Trophoblast cell (in vitro differentiated cells and primary cell): ENCODE measurements at regions not wholly inside any gene's neighbourhood (a gene's known extent, or its start where the extent isn't known, plus 50 kb on each side); places are given as distances from the start of the nearest gene placed in this dataset.

Experiments
- DNase-seq, 2 donors: peaks; one replicate each; pipeline ENCODE4 v3.0.0-alpha.2; 2016
- H2AFZ ChIP-seq: 2 replicates; pipeline ENCODE4 v1.6.1; 2013; ENCODE audit warnings: low read length, moderate library complexity, mild to moderate bottlenecking; ENCODE audit not compliant: insufficient read depth, poor library complexity
- H2AK5ac ChIP-seq: 2 replicates; pipeline ENCODE4 v1.6.1; 2013; ENCODE audit warnings: mild to moderate bottlenecking, low read length
- H2BK120ac ChIP-seq: 2 replicates; pipeline ENCODE4 v1.6.1; 2013; ENCODE audit warnings: low read length, mild to moderate bottlenecking, moderate library complexity; ENCODE audit not compliant: insufficient read depth, poor library complexity
- H2BK12ac ChIP-seq: 2 replicates; pipeline ENCODE4 v1.6.1; 2013; ENCODE audit warnings: mild to moderate bottlenecking, low read length, moderate library complexity
- H2BK5ac ChIP-seq: 2 replicates; pipeline ENCODE4 v1.6.1; 2013; ENCODE audit warnings: low read length, low read depth, moderate library complexity, mild to moderate bottlenecking; ENCODE audit not compliant: poor library complexity
- H3K14ac ChIP-seq: 2 replicates; pipeline ENCODE4 v1.6.1; 2013; ENCODE audit warnings: mild to moderate bottlenecking, low read length
- H3K18ac ChIP-seq: 2 replicates; pipeline ENCODE4 v1.6.1; 2013; ENCODE audit warnings: mild to moderate bottlenecking, low read length
- H3K23ac ChIP-seq: 2 replicates; pipeline ENCODE4 v1.6.1; 2013; ENCODE audit warnings: low read length
- H3K27ac ChIP-seq: 2 replicates; pipeline ENCODE4 v1.5.1; 2013; ENCODE audit warnings: low read depth, mild to moderate bottlenecking, inconsistent platforms, low read length, moderate library complexity
- H3K27me3 ChIP-seq: 2 replicates; pipeline ENCODE4 v1.6.1; 2013; ENCODE audit warnings: inconsistent platforms, mild to moderate bottlenecking, low read length, moderate library complexity; ENCODE audit not compliant: insufficient read depth
- H3K36me3 ChIP-seq, 2 experiments: 1 replicate in 1 of 2; 2 replicates in 1 of 2; pipeline ENCODE4 v1.6.1; 2013; ENCODE audit warnings: low read length in 2 of 2, mild to moderate bottlenecking in 2 of 2, moderate library complexity in 1 of 2; ENCODE audit not compliant: insufficient read depth in 2 of 2, control insufficient read depth in 1 of 2
- H3K4ac ChIP-seq: 2 replicates; pipeline ENCODE4 v1.6.1; 2013; ENCODE audit warnings: low read depth, mild to moderate bottlenecking, low read length, moderate library complexity
- H3K4me1 ChIP-seq, 2 experiments: 1 replicate in 1 of 2; 2 replicates in 1 of 2; pipeline ENCODE4 v1.6.1; 2013; ENCODE audit warnings: low read length in 2 of 2, mild to moderate bottlenecking in 2 of 2, moderate library complexity in 1 of 2; ENCODE audit not compliant: insufficient read depth in 2 of 2, control insufficient read depth in 1 of 2
- H3K4me2 ChIP-seq: 2 replicates; pipeline ENCODE4 v1.6.1; 2013; ENCODE audit warnings: inconsistent platforms, mild to moderate bottlenecking, low read length, moderate library complexity
- H3K4me3 ChIP-seq: 2 replicates; pipeline ENCODE4 v1.5.1; 2013; ENCODE audit warnings: mild to moderate bottlenecking, low read depth, low read length, inconsistent platforms
- H3K79me1 ChIP-seq: one replicate; pipeline ENCODE4 v1.6.1; 2013; ENCODE audit warnings: low read length
- H3K79me2 ChIP-seq: 2 replicates; pipeline ENCODE4 v1.6.1; 2013; ENCODE audit warnings: low read length, mild to moderate bottlenecking; ENCODE audit not compliant: control insufficient read depth, insufficient read depth, poor library complexity
- H3K9ac ChIP-seq: 2 replicates; pipeline ENCODE4 v1.6.1; 2013; ENCODE audit warnings: mild to moderate bottlenecking, low read length
- H3K9me3 ChIP-seq: 2 replicates; pipeline ENCODE4 v1.6.1; 2013; ENCODE audit warnings: low read depth, mild to moderate bottlenecking, control low read depth, inconsistent platforms, low read length; ENCODE audit not compliant: insufficient read depth
- H4K12ac ChIP-seq: 2 replicates; pipeline ENCODE4 v1.6.1; 2013; ENCODE audit warnings: low read depth, mild to moderate bottlenecking, low read length, moderate library complexity
- H4K8ac ChIP-seq: 2 replicates; pipeline ENCODE4 v1.6.1; 2013; ENCODE audit warnings: low read depth, mild to moderate bottlenecking, low read length, moderate library complexity
- H4K91ac ChIP-seq: one replicate; pipeline ENCODE4 v1.6.1; 2013; ENCODE audit warnings: low read depth, mild to moderate bottlenecking, low read length, moderate library complexity
- WGBS: extraction: QIAGEN DNeasy Blood & Tissue Kit; methylation state at CpG from one replicate; pipeline ENCODE4 v1.1.7; 2013; ENCODE audit warnings: missing lambda C conversion rate; ENCODE audit not compliant: insufficient read length, insufficient coverage; ENCODE audit errors: extremely low coverage; 5-methylcytosine and 5-hydroxymethylcytosine counted together

DNA sequence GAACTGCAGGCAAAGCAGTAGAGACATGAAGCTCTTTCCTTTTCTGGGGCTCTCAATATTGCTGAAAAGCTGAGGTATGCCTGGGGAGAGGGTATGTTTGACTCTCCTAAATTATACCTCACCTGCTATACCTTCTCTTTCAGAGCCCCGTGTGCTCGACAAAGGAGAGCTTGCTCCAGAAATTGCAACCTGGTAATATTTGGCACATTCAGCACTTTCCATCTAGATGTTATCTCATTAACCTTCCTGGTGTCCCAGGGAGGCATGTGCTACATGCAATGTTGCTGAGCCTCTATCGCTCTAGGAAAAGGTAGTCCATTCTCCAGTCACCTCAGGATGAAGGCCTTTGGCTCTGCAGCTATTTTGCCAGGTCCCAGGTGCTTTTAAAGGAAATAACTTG lies 78.5 kb upstream of the ZSWIM6 start:
- Histone ChIP-seq H4K12ac (no peak overlapping the region), H3K4me1 (peaks cover 4 to 7% of the 10 kb centered on the region in 2 experiments), H3K9me3 (no peaks in the 10 kb centered on the region), H3K79me2 (no peaks in the 10 kb centered on the region), H3K79me1 (peaks cover 6% of the 10 kb centered on the region), H4K91ac (no peak overlapping the region), H2BK5ac (no peak overlapping the region), H2BK12ac (no peak overlapping the region), H4K8ac (no peak overlapping the region), H3K18ac (no peak overlapping the region), H3K4me2 (no peak overlapping the region), H3K27me3 (no peaks in the 10 kb centered on the region), H3K23ac (no peak overlapping the region), H3K36me3 (no peaks in the 10 kb centered on the region), H2AK5ac (no peak overlapping the region), H3K14ac (no peak overlapping the region), H2AFZ (no peak overlapping the region), H3K4ac (no peak overlapping the region), H3K9ac (no peak overlapping the region), H3K4me3 (no peak overlapping the region), H3K27ac (no peak overlapping the region), H2BK120ac (no peak overlapping the region)
- DNase-seq: no peak
- no CpG with 5 or more reads among the region's 3 CpGs for WGBS

DNA sequence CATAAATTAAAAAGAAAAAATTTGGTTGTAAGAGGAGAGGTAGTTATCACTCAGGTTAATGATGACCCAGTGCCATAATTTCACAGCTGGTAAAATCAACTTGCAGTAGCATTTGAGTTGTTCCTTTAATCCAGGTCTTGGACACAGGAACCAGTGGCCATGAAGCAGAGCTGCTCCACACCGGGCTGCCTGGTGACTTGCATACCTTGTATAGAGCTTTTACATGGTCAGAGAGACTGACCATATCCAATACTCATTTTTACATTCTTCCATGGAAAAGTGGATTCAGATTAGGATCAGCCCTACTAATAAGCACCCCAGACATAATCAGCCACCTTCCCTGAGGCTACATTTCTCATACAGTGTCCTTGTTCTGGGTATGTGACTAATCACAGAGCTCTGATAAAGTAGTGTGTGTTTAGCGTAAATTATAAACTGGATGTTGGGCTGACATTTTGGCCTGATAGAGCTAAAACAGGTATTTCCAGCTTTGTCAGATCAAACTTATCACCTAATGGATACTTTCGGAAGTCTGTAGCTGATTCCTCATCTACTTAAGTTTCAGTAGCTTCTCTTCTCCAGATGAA lies 77.0 kb upstream of the ZSWIM6 start:
- H3K27me3 ChIP-seq: no peaks in the 10 kb centered on the region
- H2BK120ac ChIP-seq: no peak overlapping the region
- H2BK12ac ChIP-seq: no peak overlapping the region
- no peak overlapping the region for H3K4me3 ChIP-seq
- no peak overlapping the region for H4K12ac ChIP-seq
- H3K79me1 ChIP-seq: peaks cover 6% of the 10 kb centered on the region
- no peak overlapping the region for H4K91ac ChIP-seq
- DNase-seq: peak; percentile 20 to 57
- H2BK5ac ChIP-seq: no peak overlapping the region
- no peak overlapping the region for H2AFZ ChIP-seq
- no peak overlapping the region for H3K27ac ChIP-seq
- H4K8ac ChIP-seq: no peak overlapping the region
- no peak overlapping the region for H2AK5ac ChIP-seq
- no peak overlapping the region for H3K9ac ChIP-seq
- no CpG with 5 or more reads among the region's 3 CpGs for WGBS
- H3K4me1 ChIP-seq: peaks cover 4 to 7% of the 10 kb centered on the region in 2 experiments
- H3K79me2 ChIP-seq: no peaks in the 10 kb centered on the region
- no peaks in the 10 kb centered on the region for H3K9me3 ChIP-seq
- no peak overlapping the region for H3K18ac ChIP-seq
- no peak overlapping the region for H3K4ac ChIP-seq
- H3K36me3 ChIP-seq: no peaks in the 10 kb centered on the region
- no peak overlapping the region for H3K4me2 ChIP-seq
- no peak overlapping the region for H3K23ac ChIP-seq
- H3K14ac ChIP-seq: no peak overlapping the region

- no peak overlapping the region for H3K14ac ChIP-seq
- no peak overlapping the region for H2BK120ac ChIP-seq
- no peak overlapping the region for H3K4me3 ChIP-seq
- H3K36me3 ChIP-seq: no peaks in the 10 kb centered on the region
- no peaks in the 10 kb centered on the region for H3K9me3 ChIP-seq
- no peak overlapping the region for H4K91ac ChIP-seq
- H2BK12ac ChIP-seq: peak overlapping the region; percentile 73
- no peaks in the 10 kb centered on the region for H3K79me2 ChIP-seq
- no peak for DNase-seq
- no peak overlapping the region for H3K23ac ChIP-seq
- H2AK5ac ChIP-seq: peak overlapping the region; percentile 22
- peaks cover 4 to 7% of the 10 kb centered on the region in 2 experiments for H3K4me1 ChIP-seq
- H2BK5ac ChIP-seq: no peak overlapping the region
- H3K27ac ChIP-seq: no peak overlapping the region
- no peaks in the 10 kb centered on the region for H3K27me3 ChIP-seq
- peaks cover 6% of the 10 kb centered on the region for H3K79me1 ChIP-seq
- no peak overlapping the region for H3K18ac ChIP-seq
- no peak overlapping the region for H4K12ac ChIP-seq
- no peak overlapping the region for H3K4me2 ChIP-seq
- no peak overlapping the region for H3K9ac ChIP-seq
- H4K8ac ChIP-seq: no peak overlapping the region
- H3K4ac ChIP-seq: no peak overlapping the region
- no CpG with 5 or more reads among the region's 1 CpG for WGBS
- H2AFZ ChIP-seq: no peak overlapping the region
Observed at GRCh38 chr5:61256474-61256873, 75.6 kb upstream of the ZSWIM6 start.

DNA sequence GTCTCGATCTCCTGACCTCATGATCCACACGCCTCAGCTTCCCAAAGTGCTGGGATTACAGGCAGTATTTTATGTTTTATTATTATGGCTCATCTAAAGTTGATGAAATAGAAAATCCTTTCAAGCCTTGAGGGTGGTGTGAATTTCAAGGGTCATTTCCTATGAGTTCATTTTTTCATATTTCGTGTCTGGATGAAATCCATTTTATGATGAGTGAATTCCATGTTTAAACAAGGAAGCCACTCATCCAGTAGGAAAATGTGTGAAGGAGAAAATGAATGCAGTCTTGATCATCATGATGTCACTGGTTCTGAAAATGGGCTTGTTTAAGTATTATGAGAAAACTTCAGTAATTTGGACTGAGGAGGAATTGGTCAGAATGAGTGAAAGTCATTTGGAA lies 74.6 kb upstream of the ZSWIM6 start:
- Histone ChIP-seq H2AK5ac (no peak overlapping the region), H3K4me2 (no peak overlapping the region), H2BK120ac (no peak overlapping the region), H3K18ac (no peak overlapping the region), H4K8ac (no peak overlapping the region), H3K79me1 (peaks cover 6% of the 10 kb centered on the region), H2AFZ (no peak overlapping the region), H4K12ac (no peak overlapping the region), H2BK5ac (no peak overlapping the region), H3K9ac (no peak overlapping the region), H3K27me3 (no peaks in the 10 kb centered on the region), H3K79me2 (no peaks in the 10 kb centered on the region), H3K9me3 (no peaks in the 10 kb centered on the region), H3K4me3 (no peak overlapping the region), H3K23ac (no peak overlapping the region), H3K27ac (no peak overlapping the region), H4K91ac (no peak overlapping the region), H2BK12ac (no peak overlapping the region), H3K4ac (no peak overlapping the region), H3K36me3 (no peaks in the 10 kb centered on the region), H3K14ac (no peak overlapping the region), H3K4me1 (peaks cover 4 to 7% of the 10 kb centered on the region in 2 experiments)
- no peak for DNase-seq
- WGBS: no CpG with 5 or more reads among the region's 3 CpGs
